Pancreas (tissue), 10 donors: ENCODE measurements at regions not wholly inside any gene's neighbourhood (a gene's known extent, or its start where the extent isn't known, plus 50 kb on each side); places are given as distances from the start of the nearest gene placed in this dataset.

Experiments
- ATAC-seq, 4 donors: fragments of 200-7000 bp; cut with Tn5 transposase; one replicate each; pipeline versions ENCODE4 v1.8.0 to v1.9.1; 2020; ENCODE audit warnings: mild to moderate bottlenecking in 4 of 4, moderate library complexity in 4 of 4
- DNase-seq, 6 donors: peaks; one replicate each; pipeline ENCODE4 v3.0.0-alpha.2; 2020
- FAIRE-seq: peaks from 2 replicates; lab custom pipeline; 2012; peaks lifted over from hg19 to GRCh38; lab: Jason Lieb, UNC
- H3K27ac ChIP-seq, 4 donors: fragments of 200-600 bp; sonication (generic); 1 replicate in 3 of 4; 2 replicates in 1 of 4; pipeline versions ENCODE4 v1.5.0 to v1.8.0; 2020
- H3K27me3 ChIP-seq, 4 donors: fragments of 200-600 bp; one replicate each; pipeline ENCODE4 v1.8.0; 2021
- H3K36me3 ChIP-seq, 3 donors: fragments of 200-600 bp; sonication (generic) in 1 of 3; one replicate each; pipeline versions ENCODE4 v1.5.0 to v1.8.0; 2020 to 2021
- H3K4me1 ChIP-seq, 3 donors: fragments of 200-600 bp; one replicate each; pipeline ENCODE4 v1.8.0; 2021
- H3K4me3 ChIP-seq, 4 donors: fragments of 200-600 bp; sonication (generic) in 2 of 4; one replicate each; pipeline versions ENCODE4 v1.5.0 to v1.8.0; 2020 to 2021
- H3K9me3 ChIP-seq, 4 donors: fragments of 200-600 bp; one replicate each; pipeline ENCODE4 v1.8.0; 2021
- WGBS, 2 donors: extraction: QIAGEN DNeasy Blood & Tissue Kit; methylation state at CpG; one replicate each; pipeline ENCODE4 v1.1.7; 2013; 5-methylcytosine and 5-hydroxymethylcytosine counted together
- intact Hi-C, 3 donors: fragments of 100-400 bp; cut with DNase I; formaldehyde crosslinking; loops; one replicate each; pipeline versions ENCODE4 v1.11.1 to v1.14.2; 2022
- TF ChIP-seq, protein P1 (sequence below), 4 donors: fragments of 200-600 bp; sonication (generic) in 3 of 4; IDR thresholded peaks; one replicate each; pipeline versions ENCODE4 v1.5.0 to v1.8.0; 2021; ENCODE audit warnings: antibody characterized with exemption in 4 of 4
- donor health status: healthy with polysubstance abuse.
- donor health status: DM: no; HTN: no; CAD: no; lungs with moderate emphysema.
- donor health status: DM: no; HTN: no; CAD: no.
- donor health status: control.
- donor health status: control.
- donor health status: Bipolar disorder and iron deficiency.
- donor health status: DM: yes; HTN: yes; CAD: no.
- donor health status: DM: no; HTN: no; CAD: no.
- donor health status: DM: no; HTN: no; CAD: no.
- donor health status: DM: yes; HTN: yes; CAD: no.

DNA sequence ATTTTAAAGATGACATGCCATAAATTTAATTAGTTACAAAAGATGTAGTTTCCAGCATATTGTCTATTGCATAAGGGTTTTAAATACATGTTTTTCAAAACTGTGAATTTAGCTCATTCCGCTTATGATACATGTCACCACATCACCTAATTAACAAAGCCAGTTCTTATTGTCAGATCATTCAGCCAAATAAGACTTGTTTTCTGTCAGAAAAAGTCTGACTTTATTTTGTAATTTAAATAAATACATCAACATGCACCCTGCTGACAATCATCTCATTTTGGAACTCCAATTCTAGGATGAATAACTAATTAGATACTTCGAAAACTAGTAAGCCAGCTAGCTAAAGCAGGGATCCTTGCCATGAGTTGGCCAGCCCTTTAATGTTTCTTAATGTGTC, 110.9 kb upstream of the APP start:
- Histone ChIP-seq H3K36me3 (no peaks in the 10 kb centered on the region), H3K4me1 (no peaks in the 10 kb centered on the region), H3K9me3 (no peaks in the 10 kb centered on the region), H3K4me3 (no peak overlapping the region), H3K27me3 (peaks cover 0 to 1% (median 0%) of the 10 kb centered on the region in 4 donors), H3K27ac (no peak overlapping the region)
- TF ChIP-seq, protein P1, sequence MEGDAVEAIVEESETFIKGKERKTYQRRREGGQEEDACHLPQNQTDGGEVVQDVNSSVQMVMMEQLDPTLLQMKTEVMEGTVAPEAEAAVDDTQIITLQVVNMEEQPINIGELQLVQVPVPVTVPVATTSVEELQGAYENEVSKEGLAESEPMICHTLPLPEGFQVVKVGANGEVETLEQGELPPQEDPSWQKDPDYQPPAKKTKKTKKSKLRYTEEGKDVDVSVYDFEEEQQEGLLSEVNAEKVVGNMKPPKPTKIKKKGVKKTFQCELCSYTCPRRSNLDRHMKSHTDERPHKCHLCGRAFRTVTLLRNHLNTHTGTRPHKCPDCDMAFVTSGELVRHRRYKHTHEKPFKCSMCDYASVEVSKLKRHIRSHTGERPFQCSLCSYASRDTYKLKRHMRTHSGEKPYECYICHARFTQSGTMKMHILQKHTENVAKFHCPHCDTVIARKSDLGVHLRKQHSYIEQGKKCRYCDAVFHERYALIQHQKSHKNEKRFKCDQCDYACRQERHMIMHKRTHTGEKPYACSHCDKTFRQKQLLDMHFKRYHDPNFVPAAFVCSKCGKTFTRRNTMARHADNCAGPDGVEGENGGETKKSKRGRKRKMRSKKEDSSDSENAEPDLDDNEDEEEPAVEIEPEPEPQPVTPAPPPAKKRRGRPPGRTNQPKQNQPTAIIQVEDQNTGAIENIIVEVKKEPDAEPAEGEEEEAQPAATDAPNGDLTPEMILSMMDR (IDR thresholded peaks at IDR 0.05), result no peak
- ATAC-seq (no peak), DNase-seq (no peak), FAIRE-seq (no peak)
- intact Hi-C loops, result no loop called here
- WGBS, 2 donors, result 88 to 92% methylated on average over 2 of the region's 2 CpGs

DNA sequence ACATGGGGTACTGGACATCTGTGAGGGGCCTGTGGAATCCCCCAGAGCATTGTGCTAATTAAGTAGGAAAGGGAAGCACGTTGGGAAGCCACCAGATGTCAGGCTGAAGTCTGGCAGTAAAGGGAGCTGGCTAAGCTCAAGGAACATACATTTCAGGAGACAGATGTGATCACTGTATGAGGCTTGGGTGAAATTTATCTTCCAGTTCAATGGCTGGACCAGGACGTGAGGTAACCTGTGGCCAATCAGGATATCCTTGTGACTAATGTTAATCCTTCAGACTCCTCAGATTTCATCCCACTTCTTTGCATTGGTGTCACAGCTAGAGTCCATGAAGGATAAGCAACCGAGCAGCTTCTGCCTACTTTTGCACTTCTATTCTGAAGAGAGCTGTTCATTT, 110.2 kb upstream of the APP start:
- intact Hi-C loops, result no loop called here
- Histone ChIP-seq H3K27me3 (peaks cover 0 to 5% (median 0%) of the 10 kb centered on the region in 4 donors), H3K4me1 (no peaks in the 10 kb centered on the region), H3K27ac (no peak overlapping the region), H3K9me3 (no peaks in the 10 kb centered on the region), H3K4me3 (no peak overlapping the region), H3K36me3 (no peaks in the 10 kb centered on the region)
- DNase-seq, result no peak
- FAIRE-seq, result no peak
- no peak for ATAC-seq
- WGBS, 2 donors, result 36 to 39% methylated on average over 3 of the region's 3 CpGs
- TF ChIP-seq, protein P1 (IDR thresholded peaks at IDR 0.05), result no peak

DNA sequence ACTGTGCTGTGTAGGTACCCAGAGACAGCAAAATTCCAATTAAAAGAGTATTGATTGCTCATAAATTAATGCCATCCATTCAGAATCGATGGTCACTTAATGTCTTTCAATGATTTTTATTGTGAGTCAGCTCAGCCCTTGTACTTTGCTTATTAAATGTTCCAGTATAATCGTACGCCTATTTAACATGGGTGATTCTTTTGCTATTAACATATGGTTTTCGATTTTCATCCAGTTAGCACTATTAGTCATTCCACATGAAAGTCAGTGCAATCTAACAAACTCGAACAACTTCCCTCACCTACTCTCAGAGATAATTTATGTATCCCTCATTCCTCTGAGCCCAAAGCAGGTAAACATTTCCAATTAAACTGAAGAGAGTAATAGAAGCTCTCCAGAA, 109.6 kb upstream of the APP start:
- FAIRE-seq, result no peak
- 68 to 72% methylated on average over 5 of the region's 5 CpGs for WGBS, 2 donors
- Histone ChIP-seq H3K27me3 (peaks cover 0 to 5% (median 0%) of the 10 kb centered on the region in 4 donors), H3K27ac (no peak overlapping the region), H3K36me3 (no peaks in the 10 kb centered on the region), H3K4me3 (no peak overlapping the region), H3K9me3 (no peaks in the 10 kb centered on the region), H3K4me1 (no peaks in the 10 kb centered on the region)
- no peak for DNase-seq
- ATAC-seq, result no peak
- intact Hi-C loops, result no loop called here
- TF ChIP-seq, protein P1 (IDR thresholded peaks at IDR 0.05), result no peak

- 42 to 43% methylated on average over 1 of the region's 1 CpG for WGBS, 2 donors
- H3K36me3 ChIP-seq, result no peaks in the 10 kb centered on the region
- H3K4me3 ChIP-seq, result no peak overlapping the region
- no peaks in the 10 kb centered on the region for H3K4me1 ChIP-seq
- TF ChIP-seq, protein P1 (IDR thresholded peaks at IDR 0.05), result no peak
- FAIRE-seq (no peak), DNase-seq (no peak), ATAC-seq (no peak)
- H3K9me3 ChIP-seq, result no peaks in the 10 kb centered on the region
- H3K27ac ChIP-seq, result no peak overlapping the region
- H3K27me3 ChIP-seq, result peaks cover 0 to 5% (median 0%) of the 10 kb centered on the region in 4 donors
- intact Hi-C loops, result no loop called here
Measured at GRCh38 chr21:26275801-26276200, 105.2 kb upstream of the APP start.

- no peaks in the 10 kb centered on the region for H3K36me3 ChIP-seq
- FAIRE-seq (no peak), DNase-seq (no peak), ATAC-seq (no peak)
- H3K4me3 ChIP-seq, result no peak overlapping the region
- no peaks in the 10 kb centered on the region for H3K4me1 ChIP-seq
- H3K9me3 ChIP-seq, result no peaks in the 10 kb centered on the region
- no peak overlapping the region for H3K27ac ChIP-seq
- TF ChIP-seq, protein P1 (IDR thresholded peaks at IDR 0.05), result no peak
- intact Hi-C loops, result no loop called here
- H3K27me3 ChIP-seq, result peaks cover 0 to 14% (median 0%) of the 10 kb centered on the region in 4 donors
Measured at GRCh38 chr21:26273686-26274313, 103.2 kb upstream of the APP start.
